ENCODE measurements at regions not wholly inside any gene's neighbourhood (a gene's known extent, or its start where the extent isn't known, plus 50 kb on each side); places are given as distances from the start of the nearest gene placed in this dataset.
A peak's percentile ranks its signal among the peaks of the same experiment; 100 is the strongest.

DNA sequence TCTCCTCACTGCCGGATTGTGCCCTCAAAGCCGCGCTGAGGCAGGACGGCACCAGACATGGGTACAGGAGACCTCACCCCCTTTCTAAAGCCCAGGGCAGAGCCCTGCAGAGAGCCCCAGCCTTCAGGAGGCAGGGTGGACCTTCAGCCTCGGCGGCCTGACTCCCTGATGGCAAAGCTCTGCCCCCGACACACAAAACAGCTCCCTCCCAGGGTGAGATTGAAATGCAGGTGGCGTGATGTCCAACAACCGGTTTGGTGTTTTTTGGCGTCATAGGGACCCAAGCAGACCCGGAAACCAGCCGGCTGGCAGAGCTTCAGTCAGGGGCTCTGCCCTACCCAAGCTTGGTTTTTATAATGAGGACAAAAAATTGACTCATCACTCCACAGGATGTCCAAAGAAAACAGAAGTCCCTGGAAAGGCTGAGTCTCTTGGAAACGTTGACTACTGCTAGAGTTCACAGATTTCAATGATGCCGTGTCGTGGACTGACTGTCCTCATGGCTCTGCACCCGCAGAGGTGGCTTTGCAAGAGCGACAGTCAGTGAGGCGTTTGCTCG lies 275.2 kb upstream of the IRX1 start:
- H3K36me3 ChIP-seq (ENCODE audit: control insufficient read depth, insufficient read depth, low read length) = no peaks in the 10 kb centered on the region
- no peak for FAIRE-seq
- DNase-seq (ENCODE audit: low read depth) = no peak
- no peaks in the 10 kb centered on the region for H3K27me3 ChIP-seq (ENCODE audit: control insufficient read depth, insufficient read depth, low read length)
- TF ChIP-seq, protein P1, sequence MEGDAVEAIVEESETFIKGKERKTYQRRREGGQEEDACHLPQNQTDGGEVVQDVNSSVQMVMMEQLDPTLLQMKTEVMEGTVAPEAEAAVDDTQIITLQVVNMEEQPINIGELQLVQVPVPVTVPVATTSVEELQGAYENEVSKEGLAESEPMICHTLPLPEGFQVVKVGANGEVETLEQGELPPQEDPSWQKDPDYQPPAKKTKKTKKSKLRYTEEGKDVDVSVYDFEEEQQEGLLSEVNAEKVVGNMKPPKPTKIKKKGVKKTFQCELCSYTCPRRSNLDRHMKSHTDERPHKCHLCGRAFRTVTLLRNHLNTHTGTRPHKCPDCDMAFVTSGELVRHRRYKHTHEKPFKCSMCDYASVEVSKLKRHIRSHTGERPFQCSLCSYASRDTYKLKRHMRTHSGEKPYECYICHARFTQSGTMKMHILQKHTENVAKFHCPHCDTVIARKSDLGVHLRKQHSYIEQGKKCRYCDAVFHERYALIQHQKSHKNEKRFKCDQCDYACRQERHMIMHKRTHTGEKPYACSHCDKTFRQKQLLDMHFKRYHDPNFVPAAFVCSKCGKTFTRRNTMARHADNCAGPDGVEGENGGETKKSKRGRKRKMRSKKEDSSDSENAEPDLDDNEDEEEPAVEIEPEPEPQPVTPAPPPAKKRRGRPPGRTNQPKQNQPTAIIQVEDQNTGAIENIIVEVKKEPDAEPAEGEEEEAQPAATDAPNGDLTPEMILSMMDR (IDR thresholded peaks at IDR 0.05; ENCODE audit: insufficient read depth, low read length, severe bottlenecking) = no peak
- H3K4me3 ChIP-seq (ENCODE audit: low read depth, low read length) = no peak overlapping the region

GRCh38 chr5:3317051-3317795 lies 278.4 kb upstream of the IRX1 start:
- DNase-seq (ENCODE audit: low read depth) (peak; percentile 5), FAIRE-seq (no peak)
- no peaks in the 10 kb centered on the region for H3K36me3 ChIP-seq (ENCODE audit: control insufficient read depth, insufficient read depth, low read length)
- no peaks in the 10 kb centered on the region for H3K27me3 ChIP-seq (ENCODE audit: control insufficient read depth, insufficient read depth, low read length)
- TF ChIP-seq, protein P1 (IDR thresholded peaks at IDR 0.05; ENCODE audit: insufficient read depth, low read length, severe bottlenecking) = no peak
- H3K4me3 ChIP-seq (ENCODE audit: low read depth, low read length) = no peak overlapping the region

- no peak for DNase-seq (ENCODE audit: low read depth)
- H3K27me3 ChIP-seq (ENCODE audit: control insufficient read depth, insufficient read depth, low read length) = no peaks in the 10 kb centered on the region
- H3K4me3 ChIP-seq (ENCODE audit: low read depth, low read length) = no peak overlapping the region
- H3K36me3 ChIP-seq (ENCODE audit: control insufficient read depth, insufficient read depth, low read length) = no peaks in the 10 kb centered on the region
- FAIRE-seq = no peak
- TF ChIP-seq, protein P1 (IDR thresholded peaks at IDR 0.05; ENCODE audit: insufficient read depth, low read length, severe bottlenecking) = no peak
These were observed 282.1 kb upstream of the IRX1 start for GRCh38 chr5:3313569-3313968.

GRCh38 chr5:3312299-3312698 lies 283.3 kb upstream of the IRX1 start:
- Histone ChIP-seq H3K27me3 (ENCODE audit: control insufficient read depth, insufficient read depth, low read length) (no peaks in the 10 kb centered on the region), H3K36me3 (ENCODE audit: control insufficient read depth, insufficient read depth, low read length) (no peaks in the 10 kb centered on the region), H3K4me3 (ENCODE audit: low read depth, low read length) (no peak overlapping the region)
- TF ChIP-seq, protein P1 (IDR thresholded peaks at IDR 0.05; ENCODE audit: insufficient read depth, low read length, severe bottlenecking) = no peak
- no peak for DNase-seq (ENCODE audit: low read depth)
- no peak for FAIRE-seq

DNA sequence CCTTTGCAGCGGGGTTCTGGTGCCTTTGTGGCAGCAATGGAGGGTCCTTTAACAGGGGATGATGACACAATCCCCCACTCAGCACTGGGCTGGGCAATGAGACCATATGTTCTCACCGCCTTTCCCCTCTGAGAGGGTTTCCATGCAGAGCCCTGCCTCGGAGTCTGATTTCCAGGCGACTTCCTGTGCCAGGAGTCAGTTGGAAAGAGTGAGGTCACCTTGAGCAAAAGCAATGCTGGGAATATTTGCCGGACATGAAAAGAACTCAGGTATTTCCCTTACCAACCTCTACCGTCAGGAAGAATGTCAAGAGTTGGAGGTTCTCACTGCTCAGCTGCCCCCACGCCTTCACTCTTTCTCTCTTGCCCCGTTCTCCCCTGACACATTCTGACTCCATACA lies 284.2 kb upstream of the IRX1 start:
- DNase-seq (ENCODE audit: low read depth) (peak; percentile 61), FAIRE-seq (no peak)
- TF ChIP-seq, protein P1 (IDR thresholded peaks at IDR 0.05; ENCODE audit: insufficient read depth, low read length, severe bottlenecking) = no peak
- Histone ChIP-seq H3K36me3 (ENCODE audit: control insufficient read depth, insufficient read depth, low read length) (no peaks in the 10 kb centered on the region), H3K27me3 (ENCODE audit: control insufficient read depth, insufficient read depth, low read length) (no peaks in the 10 kb centered on the region), H3K4me3 (ENCODE audit: low read depth, low read length) (no peak overlapping the region)
